ENCODE measurements at regions not wholly inside any gene's neighbourhood (a gene's known extent, or its start where the extent isn't known, plus 50 kb on each side); places are given as distances from the start of the nearest gene placed in this dataset.

DNA sequence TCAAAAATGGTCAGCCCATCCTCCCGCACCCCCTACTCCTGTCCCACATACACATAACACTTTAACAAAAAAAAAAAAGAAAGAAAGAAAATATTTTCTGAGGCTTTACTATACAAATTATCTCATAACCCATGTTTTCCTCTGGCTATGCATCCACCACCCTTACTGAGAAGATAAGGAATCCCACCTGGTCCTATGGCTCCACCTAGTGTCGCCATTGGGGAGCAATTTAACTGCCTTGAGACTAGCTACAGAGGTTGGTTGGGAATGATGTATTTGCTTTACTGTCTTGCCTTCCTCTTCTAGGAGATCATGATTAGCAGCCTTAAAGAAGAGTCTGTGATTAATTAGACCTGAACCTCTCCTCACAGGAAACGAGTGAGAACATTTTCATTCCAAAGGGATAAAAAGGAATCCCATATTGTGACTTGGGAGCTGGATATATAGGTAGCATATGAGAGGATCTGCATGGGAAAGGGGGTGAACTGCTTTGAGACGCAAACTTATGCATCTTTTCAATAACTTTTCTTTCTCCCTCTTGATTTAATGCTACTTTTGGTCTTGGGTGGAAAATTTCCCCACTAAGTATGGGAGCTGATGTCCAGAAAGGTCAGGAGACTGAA lies 77.7 kb upstream of the SELENOP start:
- peak; percentile 67 for ATAC-seq (ENCODE audit: low FRiP score)
- TF ChIP-seq, protein P1, sequence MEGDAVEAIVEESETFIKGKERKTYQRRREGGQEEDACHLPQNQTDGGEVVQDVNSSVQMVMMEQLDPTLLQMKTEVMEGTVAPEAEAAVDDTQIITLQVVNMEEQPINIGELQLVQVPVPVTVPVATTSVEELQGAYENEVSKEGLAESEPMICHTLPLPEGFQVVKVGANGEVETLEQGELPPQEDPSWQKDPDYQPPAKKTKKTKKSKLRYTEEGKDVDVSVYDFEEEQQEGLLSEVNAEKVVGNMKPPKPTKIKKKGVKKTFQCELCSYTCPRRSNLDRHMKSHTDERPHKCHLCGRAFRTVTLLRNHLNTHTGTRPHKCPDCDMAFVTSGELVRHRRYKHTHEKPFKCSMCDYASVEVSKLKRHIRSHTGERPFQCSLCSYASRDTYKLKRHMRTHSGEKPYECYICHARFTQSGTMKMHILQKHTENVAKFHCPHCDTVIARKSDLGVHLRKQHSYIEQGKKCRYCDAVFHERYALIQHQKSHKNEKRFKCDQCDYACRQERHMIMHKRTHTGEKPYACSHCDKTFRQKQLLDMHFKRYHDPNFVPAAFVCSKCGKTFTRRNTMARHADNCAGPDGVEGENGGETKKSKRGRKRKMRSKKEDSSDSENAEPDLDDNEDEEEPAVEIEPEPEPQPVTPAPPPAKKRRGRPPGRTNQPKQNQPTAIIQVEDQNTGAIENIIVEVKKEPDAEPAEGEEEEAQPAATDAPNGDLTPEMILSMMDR (IDR thresholded peaks at IDR 0.05), result no peak
- peak; percentile 68 for DNase-seq (ENCODE audit: low spot score)

DNA sequence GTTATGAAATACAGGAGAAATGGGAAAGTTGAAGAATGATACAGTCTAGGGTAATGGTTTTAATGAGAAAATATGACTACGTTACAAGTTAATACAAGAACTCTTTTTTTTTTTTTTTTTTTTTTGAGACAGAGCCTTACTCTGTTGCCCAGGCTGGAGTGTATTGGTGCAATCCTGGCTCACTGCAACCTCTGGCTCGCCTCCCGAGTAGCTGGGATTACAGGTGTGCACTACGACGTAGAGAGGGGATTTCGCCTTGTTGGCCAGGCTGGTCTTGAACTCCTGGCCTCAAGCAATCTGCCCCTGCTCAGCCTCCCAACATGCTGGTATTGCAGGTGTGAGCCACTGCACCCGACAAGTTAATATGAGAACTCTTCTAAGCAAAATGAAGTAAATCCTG lies 77.1 kb upstream of the SELENOP start:
- ATAC-seq (ENCODE audit: low FRiP score) (no peak), DNase-seq (ENCODE audit: low spot score) (no peak)
- TF ChIP-seq, protein P1 (IDR thresholded peaks at IDR 0.05), result no peak

DNA sequence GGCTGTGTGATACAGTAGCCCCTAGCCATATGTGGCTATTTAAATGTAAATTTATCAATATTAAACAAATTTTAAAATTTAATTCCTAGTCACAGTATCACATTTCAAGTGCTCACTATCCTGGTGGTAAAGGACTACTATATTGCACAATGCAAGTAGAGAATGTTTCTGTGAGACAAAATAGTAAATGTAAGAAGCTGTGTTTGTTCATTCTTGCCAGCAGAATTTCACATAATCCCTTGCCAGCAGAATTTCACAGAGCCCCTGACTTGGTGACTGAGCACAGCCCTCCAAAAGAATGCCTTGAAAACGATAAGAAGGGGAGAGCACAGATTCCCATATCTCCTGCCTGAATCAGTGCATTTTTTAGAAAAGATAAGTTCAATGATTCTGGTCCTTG lies 75.9 kb upstream of the SELENOP start:
- TF ChIP-seq, protein P1 (IDR thresholded peaks at IDR 0.05), result no peak
- no peak for ATAC-seq (ENCODE audit: low FRiP score)

DNA sequence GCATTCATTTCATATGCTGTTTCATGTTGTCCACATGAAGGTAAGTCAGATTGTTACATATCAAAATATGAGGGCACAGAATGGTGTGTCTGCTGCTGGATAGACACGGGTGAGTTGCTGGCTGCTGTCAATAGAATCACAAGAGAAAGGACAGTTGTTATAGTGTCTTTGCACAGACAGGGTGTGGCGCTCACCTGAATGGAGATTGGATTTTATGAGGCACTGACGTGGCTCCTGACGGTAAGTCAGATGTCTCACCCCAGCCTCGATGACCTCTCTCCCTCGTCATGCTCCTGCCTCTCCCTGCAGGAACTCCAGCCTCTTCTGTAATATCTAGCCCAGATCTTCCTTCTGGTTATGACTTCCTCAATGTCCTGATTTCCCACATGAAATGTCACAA lies 75.4 kb upstream of the SELENOP start:
- DNase-seq (ENCODE audit: low spot score), result no peak
- ATAC-seq (ENCODE audit: low FRiP score), result no peak
- TF ChIP-seq, protein P1 (IDR thresholded peaks at IDR 0.05), result no peak

More for the DNA sequence above, 75.9 kb upstream of the SELENOP start:
- no peak for DNase-seq (ENCODE audit: low spot score)

DNA sequence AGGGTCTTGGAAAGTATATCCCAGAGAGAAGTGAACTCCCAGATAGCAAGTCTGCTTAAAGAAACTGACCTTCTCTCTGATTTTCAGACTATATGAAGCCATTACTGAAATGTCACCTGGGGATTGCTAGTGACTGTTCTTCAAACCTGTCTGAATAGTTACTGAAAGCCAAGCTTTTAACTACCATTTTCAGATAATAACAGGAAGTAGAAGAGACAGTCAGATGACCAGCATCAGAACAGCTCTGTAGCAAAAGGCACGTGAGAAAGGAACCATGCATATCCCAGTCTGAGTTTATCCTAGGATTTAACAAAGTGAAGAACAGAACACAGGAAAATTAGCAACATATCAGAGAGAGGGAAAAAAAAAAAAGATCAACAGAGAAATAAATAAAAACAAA lies 74.9 kb upstream of the SELENOP start:
- no peak for DNase-seq (ENCODE audit: low spot score)
- no peak for ATAC-seq (ENCODE audit: low FRiP score)
- TF ChIP-seq, protein P1 (IDR thresholded peaks at IDR 0.05), result no peak

DNA sequence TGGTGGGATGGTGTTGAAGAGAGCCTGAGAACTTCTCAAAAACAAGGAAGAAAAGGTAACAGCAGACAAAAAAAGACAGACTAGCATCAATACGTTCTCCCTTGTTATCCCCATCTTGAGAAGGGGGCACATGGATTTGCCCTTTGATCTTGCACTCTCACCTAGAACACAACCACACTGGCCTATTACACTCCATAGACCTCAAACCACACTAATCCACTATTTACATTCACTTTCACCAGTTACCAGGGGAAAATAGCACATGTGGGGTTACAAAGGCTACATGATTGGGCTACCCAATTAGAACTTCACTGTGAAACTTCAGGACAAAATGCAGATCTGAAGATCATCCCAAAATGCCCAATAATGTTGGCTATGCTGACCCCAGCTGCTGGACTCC lies 72.6 kb upstream of the SELENOP start:
- no peak for DNase-seq (ENCODE audit: low spot score)
- ATAC-seq (ENCODE audit: low FRiP score), result no peak
- TF ChIP-seq, protein P1 (IDR thresholded peaks at IDR 0.05), result no peak

DNA sequence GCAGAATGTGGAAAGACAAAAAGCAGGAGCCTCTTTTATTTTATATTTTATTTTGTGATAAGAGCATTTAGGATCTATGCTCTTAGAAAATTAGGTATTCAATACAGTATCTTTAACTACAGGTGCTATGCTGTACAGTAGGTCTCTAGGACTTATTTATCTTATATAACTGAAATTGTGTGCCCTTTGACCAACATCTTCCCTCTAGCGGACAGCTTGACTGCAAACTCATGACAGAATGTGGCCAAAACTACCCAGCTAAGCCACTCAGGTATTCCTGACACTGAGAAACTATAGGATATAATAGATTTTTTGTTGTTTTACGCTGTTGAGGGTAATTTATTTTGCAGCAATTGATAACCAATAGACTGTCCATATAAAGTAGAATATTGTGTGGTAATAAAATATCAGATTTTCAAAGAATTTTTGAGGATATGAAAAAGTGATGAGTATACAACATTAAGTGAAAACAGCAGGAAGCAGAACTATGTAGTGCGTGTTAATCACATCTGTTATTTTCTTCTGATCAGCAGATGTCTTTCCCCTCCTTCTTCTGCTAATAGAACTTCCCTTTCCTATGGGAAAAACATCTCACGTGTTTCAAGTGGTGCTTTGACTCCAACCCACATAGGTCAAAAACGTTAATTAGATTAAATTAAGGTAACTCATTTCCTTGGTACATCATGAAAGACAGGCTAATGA lies 69.9 kb upstream of the SELENOP start:
- DNase-seq (ENCODE audit: low spot score) (no peak), ATAC-seq (ENCODE audit: low FRiP score) (no peak)
- TF ChIP-seq, protein P1 (IDR thresholded peaks at IDR 0.05), result no peak
